PFSK-1 (cell line): ENCODE measurements at regions not wholly inside any gene's neighbourhood (a gene's known extent, or its start where the extent isn't known, plus 50 kb on each side); places are given as distances from the start of the nearest gene placed in this dataset.

ENCODE experiments used
- FOXP2 ChIP-seq: optimal IDR thresholded peaks from 2 replicates; pipeline ENCODE3; 2011; ENCODE audit warnings: borderline replicate concordance, control low read depth, inconsistent platforms; ENCODE audit not compliant: insufficient read depth; ENCODE audit errors: extremely low read length, extremely low read depth
- POLR2AphosphoS5 ChIP-seq: IDR thresholded peaks from 2 replicates; pipeline ENCODE4 v1.6.1; 2012; ENCODE audit warnings: low read depth, mild to moderate bottlenecking, control low read depth, low read length, moderate library complexity
- SIN3A ChIP-seq: IDR thresholded peaks from 2 replicates; pipeline ENCODE4 v1.6.1; 2012; ENCODE audit warnings: mild to moderate bottlenecking, low read length, moderate library complexity, borderline replicate concordance; ENCODE audit not compliant: insufficient read depth
- TAF1 ChIP-seq: IDR thresholded peaks from 2 replicates; pipeline ENCODE4 v1.6.1; 2012; ENCODE audit warnings: low read length, control low read depth, borderline replicate concordance; ENCODE audit not compliant: insufficient read depth
- TF ChIP-seq, protein P1 (sequence below), 2 experiments: IDR thresholded peaks; 2 replicates each; pipeline versions ENCODE4 v1.6.1 to v1.8.0; 2011 to 2012; ENCODE audit warnings: low read depth in 2 of 2, low read length in 2 of 2, control low read depth in 1 of 2, inconsistent platforms in 1 of 2, mild to moderate bottlenecking in 1 of 2, moderate library complexity in 1 of 2; ENCODE audit not compliant: insufficient read depth in 1 of 2

DNA sequence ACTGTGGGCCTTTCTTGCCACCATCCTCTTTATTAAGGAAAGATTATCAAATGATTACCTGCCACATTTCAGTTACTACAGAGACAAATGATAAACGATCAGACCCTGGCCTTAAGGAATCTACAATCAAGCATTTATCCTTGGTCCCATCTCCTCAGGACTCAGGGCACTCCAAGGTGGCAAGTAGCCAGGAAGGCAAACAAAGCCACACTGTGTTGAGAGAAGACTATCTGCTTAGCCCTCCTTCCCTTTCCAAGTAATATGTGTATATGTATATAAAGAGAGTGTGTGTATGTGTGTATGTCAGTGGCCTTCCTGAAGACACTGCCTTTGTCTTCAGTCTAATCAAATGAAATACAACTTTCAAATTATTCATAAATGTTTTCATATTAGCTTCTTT lies 490.1 kb upstream of the ATP11B start:
- TF ChIP-seq POLR2AphosphoS5 (no peak), SIN3A (no peak), TAF1 (no peak), FOXP2 (no peak)
- TF ChIP-seq, protein P1, sequence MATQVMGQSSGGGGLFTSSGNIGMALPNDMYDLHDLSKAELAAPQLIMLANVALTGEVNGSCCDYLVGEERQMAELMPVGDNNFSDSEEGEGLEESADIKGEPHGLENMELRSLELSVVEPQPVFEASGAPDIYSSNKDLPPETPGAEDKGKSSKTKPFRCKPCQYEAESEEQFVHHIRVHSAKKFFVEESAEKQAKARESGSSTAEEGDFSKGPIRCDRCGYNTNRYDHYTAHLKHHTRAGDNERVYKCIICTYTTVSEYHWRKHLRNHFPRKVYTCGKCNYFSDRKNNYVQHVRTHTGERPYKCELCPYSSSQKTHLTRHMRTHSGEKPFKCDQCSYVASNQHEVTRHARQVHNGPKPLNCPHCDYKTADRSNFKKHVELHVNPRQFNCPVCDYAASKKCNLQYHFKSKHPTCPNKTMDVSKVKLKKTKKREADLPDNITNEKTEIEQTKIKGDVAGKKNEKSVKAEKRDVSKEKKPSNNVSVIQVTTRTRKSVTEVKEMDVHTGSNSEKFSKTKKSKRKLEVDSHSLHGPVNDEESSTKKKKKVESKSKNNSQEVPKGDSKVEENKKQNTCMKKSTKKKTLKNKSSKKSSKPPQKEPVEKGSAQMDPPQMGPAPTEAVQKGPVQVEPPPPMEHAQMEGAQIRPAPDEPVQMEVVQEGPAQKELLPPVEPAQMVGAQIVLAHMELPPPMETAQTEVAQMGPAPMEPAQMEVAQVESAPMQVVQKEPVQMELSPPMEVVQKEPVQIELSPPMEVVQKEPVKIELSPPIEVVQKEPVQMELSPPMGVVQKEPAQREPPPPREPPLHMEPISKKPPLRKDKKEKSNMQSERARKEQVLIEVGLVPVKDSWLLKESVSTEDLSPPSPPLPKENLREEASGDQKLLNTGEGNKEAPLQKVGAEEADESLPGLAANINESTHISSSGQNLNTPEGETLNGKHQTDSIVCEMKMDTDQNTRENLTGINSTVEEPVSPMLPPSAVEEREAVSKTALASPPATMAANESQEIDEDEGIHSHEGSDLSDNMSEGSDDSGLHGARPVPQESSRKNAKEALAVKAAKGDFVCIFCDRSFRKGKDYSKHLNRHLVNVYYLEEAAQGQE (IDR thresholded peaks at IDR 0.05; ENCODE audit: insufficient read depth in 1 of 2, low read depth in 2 of 2, low read length in 2 of 2), result no peak
